WTC11 (cell line): ENCODE measurements at regions not wholly inside any gene's neighbourhood (a gene's known extent, or its start where the extent isn't known, plus 50 kb on each side); places are given as distances from the start of the nearest gene placed in this dataset.
"Not testable (repeated sequence)": the region's sequence is repeated elsewhere in the genome, so short reads cannot be mapped to it uniquely, and the experiment has no call there.

ENCODE experiments used
- ATF2 ChIP-seq: sonication (generic); formaldehyde crosslinking; IDR thresholded peaks from 2 replicates; pipeline ENCODE4 v1.8.1; 2022; ENCODE audit warnings: low read depth, missing genetic modification reagents, borderline replicate concordance
- CTCF ChIP-seq: fragments of 200-600 bp; IDR thresholded peaks from 2 replicates; pipeline ENCODE4 v1.8.0; 2022; ENCODE audit warnings: antibody characterized with exemption
- ESRRA ChIP-seq: sonication (generic); formaldehyde crosslinking; IDR thresholded peaks from 2 replicates; pipeline ENCODE4 v1.8.1; 2022; ENCODE audit warnings: mild to moderate bottlenecking, missing genetic modification reagents, borderline replicate concordance
- ETV6 ChIP-seq: sonication (generic); formaldehyde crosslinking; IDR thresholded peaks from 2 replicates; pipeline ENCODE4 v1.8.1; 2022; ENCODE audit warnings: mild to moderate bottlenecking, missing genetic modification reagents
- JAZF1 ChIP-seq: fragments of 250-450 bp; sonication (Bioruptor Pico); IDR thresholded peaks from 2 replicates; pipeline ENCODE4 v1.9.0; 2021; ENCODE audit warnings: moderate library complexity, mild to moderate bottlenecking, inconsistent platforms
- RELA ChIP-seq: sonication (generic); formaldehyde crosslinking; IDR thresholded peaks from 2 replicates; pipeline ENCODE4 v1.8.1; 2022; ENCODE audit warnings: missing genetic modification reagents, mild to moderate bottlenecking, borderline replicate concordance
- TP53 ChIP-seq: sonication (generic); formaldehyde crosslinking; IDR thresholded peaks from 2 replicates; pipeline ENCODE4 v1.8.1; 2023; ENCODE audit warnings: mild to moderate bottlenecking, missing genetic modification reagents
- ZNF121 ChIP-seq: sonication (generic); formaldehyde crosslinking; IDR thresholded peaks from 2 replicates; pipeline ENCODE4 v1.8.0; 2023; ENCODE audit warnings: missing genetic modification reagents
- TF ChIP-seq, protein P1 (sequence below): sonication (generic); formaldehyde crosslinking; IDR thresholded peaks from 2 replicates; pipeline ENCODE4 v1.8.1; 2023; ENCODE audit warnings: mild to moderate bottlenecking, missing genetic modification reagents, moderate library complexity
- TF ChIP-seq, protein P2 (sequence below): sonication (generic); formaldehyde crosslinking; IDR thresholded peaks from 2 replicates; pipeline ENCODE4 v1.8.1; 2022; ENCODE audit warnings: mild to moderate bottlenecking, moderate library complexity, missing genetic modification reagents
- TF ChIP-seq, protein P3 (sequence below): fragments of 250-450 bp; sonication (Bioruptor Pico); IDR thresholded peaks from 2 replicates; pipeline ENCODE4 v1.9.0; 2021; ENCODE audit warnings: mild to moderate bottlenecking
- TF ChIP-seq, protein P4 (sequence below): sonication (generic); formaldehyde crosslinking; IDR thresholded peaks from 2 replicates; pipeline ENCODE4 v1.8.0; 2022; ENCODE audit warnings: mild to moderate bottlenecking, missing genetic modification reagents
- TF ChIP-seq, protein P5 (sequence below): sonication (generic); formaldehyde crosslinking; IDR thresholded peaks from 2 replicates; pipeline ENCODE4 v1.8.0; 2022; ENCODE audit warnings: mild to moderate bottlenecking, missing genetic modification reagents
- TF ChIP-seq, protein P6 (sequence below): sonication (generic); formaldehyde crosslinking; IDR thresholded peaks from 2 replicates; pipeline ENCODE4 v1.8.0; 2022; ENCODE audit warnings: mild to moderate bottlenecking, missing genetic modification reagents

GRCh38 chr5:20988933-20989332 is 1000.9 kb upstream of the CDH18 start:
- not testable (repeated sequence) for TF ChIP-seq CTCF; ATF2 (CRISPR knock-in tag); ETV6; JAZF1; RELA (CRISPR knock-in tag); TP53 (CRISPR knock-in tag); ZNF121 (CRISPR knock-in tag); ESRRA (CRISPR knock-in tag)
- TF ChIP-seq, protein P1, sequence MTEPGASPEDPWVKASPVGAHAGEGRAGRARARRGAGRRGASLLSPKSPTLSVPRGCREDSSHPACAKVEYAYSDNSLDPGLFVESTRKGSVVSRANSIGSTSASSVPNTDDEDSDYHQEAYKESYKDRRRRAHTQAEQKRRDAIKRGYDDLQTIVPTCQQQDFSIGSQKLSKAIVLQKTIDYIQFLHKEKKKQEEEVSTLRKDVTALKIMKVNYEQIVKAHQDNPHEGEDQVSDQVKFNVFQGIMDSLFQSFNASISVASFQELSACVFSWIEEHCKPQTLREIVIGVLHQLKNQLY, result not testable (repeated sequence)
- TF ChIP-seq, protein P2, sequence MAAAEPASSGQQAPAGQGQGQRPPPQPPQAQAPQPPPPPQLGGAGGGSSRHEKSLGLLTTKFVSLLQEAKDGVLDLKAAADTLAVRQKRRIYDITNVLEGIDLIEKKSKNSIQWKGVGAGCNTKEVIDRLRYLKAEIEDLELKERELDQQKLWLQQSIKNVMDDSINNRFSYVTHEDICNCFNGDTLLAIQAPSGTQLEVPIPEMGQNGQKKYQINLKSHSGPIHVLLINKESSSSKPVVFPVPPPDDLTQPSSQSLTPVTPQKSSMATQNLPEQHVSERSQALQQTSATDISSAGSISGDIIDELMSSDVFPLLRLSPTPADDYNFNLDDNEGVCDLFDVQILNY (CRISPR knock-in tag), result not testable (repeated sequence)
- TF ChIP-seq, protein P3, sequence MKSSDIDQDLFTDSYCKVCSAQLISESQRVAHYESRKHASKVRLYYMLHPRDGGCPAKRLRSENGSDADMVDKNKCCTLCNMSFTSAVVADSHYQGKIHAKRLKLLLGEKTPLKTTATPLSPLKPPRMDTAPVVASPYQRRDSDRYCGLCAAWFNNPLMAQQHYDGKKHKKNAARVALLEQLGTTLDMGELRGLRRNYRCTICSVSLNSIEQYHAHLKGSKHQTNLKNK, result not testable (repeated sequence)
- TF ChIP-seq, protein P4, sequence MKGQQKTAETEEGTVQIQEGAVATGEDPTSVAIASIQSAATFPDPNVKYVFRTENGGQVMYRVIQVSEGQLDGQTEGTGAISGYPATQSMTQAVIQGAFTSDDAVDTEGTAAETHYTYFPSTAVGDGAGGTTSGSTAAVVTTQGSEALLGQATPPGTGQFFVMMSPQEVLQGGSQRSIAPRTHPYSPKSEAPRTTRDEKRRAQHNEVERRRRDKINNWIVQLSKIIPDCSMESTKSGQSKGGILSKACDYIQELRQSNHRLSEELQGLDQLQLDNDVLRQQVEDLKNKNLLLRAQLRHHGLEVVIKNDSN (CRISPR knock-in tag), result not testable (repeated sequence)
- TF ChIP-seq, protein P5, sequence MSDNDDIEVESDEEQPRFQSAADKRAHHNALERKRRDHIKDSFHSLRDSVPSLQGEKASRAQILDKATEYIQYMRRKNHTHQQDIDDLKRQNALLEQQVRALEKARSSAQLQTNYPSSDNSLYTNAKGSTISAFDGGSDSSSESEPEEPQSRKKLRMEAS (CRISPR knock-in tag), result not testable (repeated sequence)
- TF ChIP-seq, protein P6, sequence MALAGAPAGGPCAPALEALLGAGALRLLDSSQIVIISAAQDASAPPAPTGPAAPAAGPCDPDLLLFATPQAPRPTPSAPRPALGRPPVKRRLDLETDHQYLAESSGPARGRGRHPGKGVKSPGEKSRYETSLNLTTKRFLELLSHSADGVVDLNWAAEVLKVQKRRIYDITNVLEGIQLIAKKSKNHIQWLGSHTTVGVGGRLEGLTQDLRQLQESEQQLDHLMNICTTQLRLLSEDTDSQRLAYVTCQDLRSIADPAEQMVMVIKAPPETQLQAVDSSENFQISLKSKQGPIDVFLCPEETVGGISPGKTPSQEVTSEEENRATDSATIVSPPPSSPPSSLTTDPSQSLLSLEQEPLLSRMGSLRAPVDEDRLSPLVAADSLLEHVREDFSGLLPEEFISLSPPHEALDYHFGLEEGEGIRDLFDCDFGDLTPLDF (CRISPR knock-in tag), result not testable (repeated sequence)
